HG02610 (cell line): ENCODE measurements at regions not wholly inside any gene's neighbourhood (a gene's known extent, or its start where the extent isn't known, plus 50 kb on each side); places are given as distances from the start of the nearest gene placed in this dataset.

Experiments
- ATAC-seq: cut with Tn5 transposase; IDR thresholded peaks from one replicate; pipeline ENCODE4 v1.9.1; 2021; ENCODE audit warnings: mild to moderate bottlenecking, moderate library complexity; ENCODE audit not compliant: unreplicated experiment

DNA sequence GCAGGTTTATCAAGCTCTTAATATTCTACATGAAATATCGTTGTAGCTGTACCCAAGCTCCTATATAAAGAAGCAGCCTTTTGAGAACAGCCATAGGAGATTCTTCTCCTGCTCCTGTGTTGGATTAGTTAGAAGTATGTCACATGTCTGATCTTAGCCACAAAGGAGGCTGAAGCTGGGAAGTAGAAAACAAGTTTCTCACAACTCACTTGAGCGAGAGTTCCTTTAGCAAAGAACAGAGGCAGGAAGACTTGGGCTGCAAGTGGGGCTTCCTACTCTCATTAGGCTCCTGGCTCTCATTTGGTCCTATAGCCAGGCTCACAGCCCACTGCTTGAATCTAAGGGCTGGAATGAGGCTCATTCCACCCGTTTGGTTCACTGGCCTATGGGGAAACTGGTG is 281.9 kb downstream of the BTG1 start:
- ATAC-seq: no peak

DNA sequence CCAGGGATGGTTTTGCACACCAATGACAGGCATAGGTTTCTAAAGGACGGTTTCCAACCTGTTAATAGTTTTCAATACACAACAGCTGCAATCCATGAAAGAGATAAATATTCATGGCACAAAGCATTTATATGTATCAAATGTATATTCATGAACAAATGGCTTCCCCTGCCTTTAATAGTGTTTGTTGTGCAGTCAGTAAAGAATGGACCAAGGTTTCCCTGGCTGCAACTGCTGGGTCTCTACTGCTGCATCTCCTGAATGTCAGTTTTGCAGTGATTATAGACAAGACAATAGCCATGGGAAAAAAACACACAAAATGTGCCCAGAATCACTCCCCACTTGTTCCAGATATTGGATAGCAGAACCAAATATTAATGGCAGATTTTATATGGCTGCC is 284.1 kb downstream of the BTG1 start:
- no peak for ATAC-seq

- ATAC-seq: no peak
Observed at GRCh38 chr12:91859347-91859746, 286.3 kb downstream of the BTG1 start.

DNA sequence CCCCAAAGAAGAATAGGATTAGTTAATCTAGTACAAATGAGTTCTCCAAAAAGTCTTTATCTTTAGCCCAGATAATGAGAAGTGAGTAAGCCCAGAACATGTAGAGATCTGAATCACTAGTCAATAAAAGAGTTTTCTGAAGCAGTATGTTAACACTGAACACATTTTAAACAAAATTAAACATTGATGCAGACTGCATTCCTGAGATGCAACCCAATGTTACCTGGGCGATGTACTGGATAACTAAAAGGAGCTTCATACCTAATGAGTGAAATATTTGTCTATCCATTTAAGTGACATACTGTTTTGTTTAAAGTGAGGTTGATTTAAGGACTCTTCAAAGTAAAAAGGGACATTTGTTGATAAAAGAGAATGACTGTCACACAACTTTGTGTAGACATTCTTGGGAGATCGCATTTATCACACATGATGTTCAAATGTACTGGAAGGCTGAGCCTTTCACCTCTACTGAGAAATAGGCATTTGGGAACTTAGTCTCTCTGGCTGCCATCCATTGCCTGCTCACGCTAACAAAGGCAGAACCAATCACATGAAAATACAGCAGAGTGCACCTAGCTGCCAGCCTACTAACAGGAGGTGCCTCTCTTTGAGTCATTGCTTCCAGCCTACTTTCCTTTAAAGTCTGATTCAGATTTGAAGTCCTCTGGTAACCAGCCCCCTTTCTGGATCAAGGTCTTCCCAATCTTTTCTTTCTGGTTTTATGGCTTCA is 287.7 kb downstream of the BTG1 start:
- no peak for ATAC-seq

DNA sequence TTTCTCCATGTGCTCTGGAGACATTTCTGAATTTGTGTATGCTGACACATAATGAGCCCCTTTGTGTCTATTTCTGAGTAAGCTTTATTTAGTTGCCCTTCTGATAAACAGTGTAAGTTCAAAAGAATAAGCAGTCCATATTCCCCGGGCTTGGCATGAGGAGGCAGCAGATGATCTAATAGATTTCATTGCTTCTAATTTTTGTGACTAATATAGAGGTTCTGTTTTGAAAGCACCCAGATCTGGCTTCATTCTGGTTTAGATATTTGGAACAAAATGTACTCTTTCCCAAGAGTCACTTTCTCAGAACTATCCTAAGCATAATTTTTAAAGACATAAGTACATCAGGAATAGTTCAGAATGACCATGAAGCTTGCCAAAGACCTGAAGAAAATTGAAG is 290.9 kb downstream of the BTG1 start:
- ATAC-seq: peak; percentile 70

DNA sequence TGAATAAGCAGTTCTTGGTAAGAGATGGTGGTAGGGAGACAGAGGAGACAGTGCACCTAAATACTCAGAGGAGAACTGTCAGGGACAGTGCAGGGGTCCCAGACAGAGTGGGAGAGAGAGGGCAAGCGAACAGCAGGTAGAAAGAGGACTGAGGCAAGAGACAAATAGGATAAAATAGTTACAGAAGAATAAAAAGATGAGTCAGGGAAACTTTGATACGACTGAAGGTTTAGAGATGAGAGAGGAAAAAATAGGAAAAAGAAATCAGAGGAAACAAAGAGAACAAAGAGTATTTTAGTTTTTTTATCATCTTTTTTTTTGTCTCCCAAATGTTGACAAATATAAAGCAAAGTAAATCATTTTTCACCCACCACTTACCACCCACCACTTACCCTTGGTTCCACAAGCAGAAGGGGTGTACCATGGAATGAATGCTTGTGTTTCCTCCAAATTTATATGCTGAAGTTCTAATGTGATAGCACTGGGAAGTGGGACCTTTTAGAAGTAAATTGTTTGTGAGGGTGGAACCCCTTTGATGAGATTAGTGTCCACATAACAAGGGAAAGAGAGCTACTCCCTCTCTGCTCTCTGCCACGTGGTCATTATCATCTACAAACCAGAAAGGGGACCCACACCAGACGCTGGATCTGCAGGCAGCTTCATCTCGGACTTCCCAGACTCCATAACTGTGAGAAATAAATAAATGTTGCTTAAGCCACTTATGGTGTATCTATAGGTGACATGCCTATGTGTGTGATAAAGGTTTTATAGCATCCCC is 292.1 kb downstream of the BTG1 start:
- no peak for ATAC-seq

DNA sequence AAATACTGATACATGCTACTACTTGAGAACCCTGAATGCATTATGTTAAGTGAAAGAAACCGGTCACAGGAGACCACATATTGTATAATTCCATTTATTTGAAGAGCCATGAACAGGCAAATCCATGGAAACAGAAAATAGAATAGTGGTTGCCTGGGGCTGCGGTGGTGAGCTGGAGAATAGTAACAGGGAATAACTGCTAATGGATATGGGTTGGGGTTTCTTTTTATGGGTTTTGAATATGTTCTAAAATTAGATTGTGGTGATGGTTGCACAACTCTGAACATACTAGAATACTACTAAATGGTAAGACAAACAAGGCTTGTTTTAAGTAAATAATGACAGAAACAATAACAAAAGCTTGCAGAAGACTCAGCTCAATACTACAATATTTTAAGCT is 293.0 kb downstream of the BTG1 start:
- ATAC-seq: no peak

GRCh38 chr12:91851741-91852477 is 293.7 kb downstream of the BTG1 start:
- no peak for ATAC-seq

- ATAC-seq: no peak
Observed at GRCh38 chr12:91846466-91847055, 299.1 kb downstream of the BTG1 start.

DNA sequence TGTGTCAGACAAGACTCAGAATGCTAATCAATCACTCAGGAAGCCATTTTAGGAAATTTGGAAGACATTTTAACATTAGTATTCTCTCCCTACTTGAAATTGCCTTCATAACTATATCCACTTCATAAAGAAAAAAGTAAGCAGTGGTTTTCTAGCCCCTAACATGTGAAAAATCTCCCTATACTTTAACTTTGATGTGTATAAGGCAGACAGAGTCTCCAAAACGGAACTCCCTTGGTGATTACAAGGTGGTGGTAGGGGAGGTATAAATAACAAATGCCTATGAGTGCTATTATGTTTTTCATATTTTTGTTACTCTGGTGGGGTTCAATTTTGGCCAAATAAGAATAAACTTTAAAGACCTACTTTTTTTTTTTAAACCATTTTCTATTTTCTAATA is 300.3 kb downstream of the BTG1 start:
- ATAC-seq: no peak

DNA sequence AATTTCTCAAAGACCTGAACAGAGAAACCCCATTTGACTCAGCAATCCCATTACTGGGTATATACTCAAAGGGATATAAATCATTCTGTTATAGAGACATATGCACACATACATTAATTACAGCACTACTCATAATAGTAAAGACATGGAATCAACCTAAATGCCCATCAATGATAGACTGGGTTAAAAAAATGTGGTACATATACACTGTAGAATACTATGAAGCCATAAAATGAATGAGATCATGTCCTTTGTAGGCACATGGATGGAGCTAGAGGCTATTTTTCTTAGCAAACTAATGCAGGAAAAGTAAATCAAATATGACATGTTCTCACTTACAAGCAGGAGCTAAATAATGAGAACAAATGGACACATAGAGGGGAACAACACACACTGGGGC is 303.8 kb downstream of the BTG1 start:
- ATAC-seq: no peak

GRCh38 chr12:91836696-91837095 is 308.9 kb downstream of the BTG1 start:
- ATAC-seq: no peak

DNA sequence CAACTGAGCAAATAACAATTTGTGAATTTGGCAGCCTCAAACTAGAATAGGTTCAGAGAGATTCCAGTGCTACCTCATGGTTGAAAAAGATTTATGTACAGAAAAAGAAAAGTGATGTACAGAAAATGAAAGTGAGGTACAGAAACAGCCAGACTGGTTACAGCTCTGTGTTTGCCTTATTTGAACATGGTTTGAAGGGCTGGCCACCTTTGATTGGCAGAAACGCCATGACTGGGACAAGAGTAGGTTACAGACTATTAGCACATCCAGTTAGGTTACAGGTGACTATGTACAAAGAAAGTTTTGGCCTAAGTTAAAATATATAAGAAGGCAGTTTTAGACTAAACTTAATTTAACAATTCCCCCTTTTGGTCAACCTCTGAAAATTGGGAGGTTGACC is 309.4 kb downstream of the BTG1 start:
- no peak for ATAC-seq

DNA sequence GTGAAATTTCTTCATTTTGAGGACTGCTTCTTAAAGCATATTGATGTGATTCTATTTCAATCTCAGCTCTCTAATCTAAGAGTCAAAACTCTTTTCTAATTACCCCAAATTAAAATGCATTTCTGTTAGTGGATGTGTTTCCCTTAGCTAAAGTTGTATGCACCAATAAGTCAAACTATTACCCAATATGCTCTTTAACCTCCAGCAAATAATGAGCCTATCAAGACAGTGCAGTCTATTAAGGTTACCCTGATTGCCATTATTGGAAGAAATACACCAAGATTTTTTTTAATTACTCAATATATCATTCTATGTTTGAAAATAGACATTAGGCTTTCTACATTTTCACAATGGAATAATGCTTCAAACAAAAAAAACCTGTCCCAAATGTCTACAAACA is 310.0 kb downstream of the BTG1 start:
- ATAC-seq: no peak

DNA sequence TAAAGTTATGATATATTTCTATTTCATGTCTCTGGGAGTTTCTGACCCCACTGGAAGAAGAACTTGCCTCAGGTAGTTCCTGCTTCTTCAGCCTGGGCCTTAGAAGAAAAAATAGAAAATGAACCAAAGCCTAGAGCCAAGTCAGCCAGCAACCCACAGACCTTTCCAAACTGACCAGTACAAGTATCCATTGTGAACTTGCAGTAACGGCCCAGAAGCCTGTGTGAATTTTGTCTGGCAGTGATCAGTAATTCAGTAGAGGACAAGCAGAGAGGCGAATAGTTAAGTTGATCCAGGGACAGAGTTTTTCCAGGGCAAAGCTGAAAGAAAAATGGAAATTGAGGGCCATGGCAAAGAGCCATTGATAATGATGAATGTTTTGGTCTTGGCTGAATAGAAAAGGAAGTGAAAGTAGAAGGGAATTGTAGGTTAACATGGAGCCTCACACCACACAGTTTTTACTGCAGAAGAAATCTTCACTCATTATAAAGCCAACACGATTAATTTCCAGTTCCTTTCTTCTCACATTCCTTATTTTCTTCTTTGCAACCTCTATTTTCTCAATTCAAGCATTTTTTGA is 311.8 kb downstream of the BTG1 start:
- ATAC-seq: no peak

DNA sequence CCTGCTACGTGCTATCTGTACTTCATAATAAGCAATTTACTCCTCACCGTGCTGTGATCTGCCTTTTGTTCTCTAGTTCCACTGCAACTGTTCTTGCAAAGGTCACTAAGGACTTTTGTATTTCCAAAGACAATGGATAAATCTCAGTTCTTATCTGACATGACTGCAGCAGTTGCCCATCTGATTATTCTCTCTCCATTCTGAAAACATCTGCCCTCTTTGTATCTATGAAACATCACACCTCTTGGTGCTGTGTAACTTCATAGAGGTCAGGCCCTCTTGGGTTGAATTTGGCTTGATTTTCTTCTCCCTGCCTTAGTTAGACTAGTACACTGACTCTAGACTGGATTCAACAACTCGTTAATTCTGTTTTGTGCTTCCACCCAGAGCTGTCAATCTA is 319.6 kb downstream of the BTG1 start:
- ATAC-seq: no peak

DNA sequence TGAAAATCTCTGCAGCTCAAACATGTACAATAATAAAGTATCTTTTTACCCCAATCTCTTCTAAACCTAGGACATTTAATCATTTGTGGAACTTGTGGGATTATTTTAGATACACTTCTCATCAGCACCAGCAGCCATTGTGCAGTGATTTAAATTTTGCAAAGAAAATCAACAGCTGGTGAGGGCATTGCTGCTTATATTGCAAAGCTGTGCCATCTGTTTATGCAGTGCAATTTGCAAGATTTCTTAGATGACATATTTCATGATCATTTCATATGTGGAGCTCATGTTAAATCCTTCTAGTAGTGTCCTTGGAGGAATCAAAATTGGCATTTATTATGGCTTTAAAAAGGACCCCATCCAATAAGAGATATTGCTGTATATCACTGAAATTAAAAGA is 320.7 kb downstream of the BTG1 start:
- ATAC-seq: no peak

DNA sequence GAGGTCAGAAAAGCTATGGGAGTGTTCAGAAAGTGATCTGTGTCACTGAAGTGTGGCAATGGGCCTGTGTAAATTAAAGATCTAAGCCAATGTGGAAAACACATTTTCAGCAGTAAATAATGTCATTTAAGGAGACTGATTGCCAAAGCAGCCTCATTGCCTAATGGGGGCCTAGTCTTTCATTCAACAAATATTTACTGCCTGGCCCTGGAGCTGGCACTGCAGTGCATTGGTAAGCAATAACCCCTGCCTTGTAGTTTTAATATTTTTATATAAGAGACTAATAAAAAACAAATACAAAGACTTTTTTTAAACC is 326.6 kb downstream of the BTG1 start:
- ATAC-seq: no peak

- ATAC-seq: no peak
Observed at GRCh38 chr12:91818227-91819131, 327.2 kb downstream of the BTG1 start.

GRCh38 chr12:91817517-91817916 is 328.1 kb downstream of the BTG1 start:
- no peak for ATAC-seq
